SIG-M5 (cell line): ENCODE measurements at regions not wholly inside any gene's neighbourhood (a gene's known extent, or its start where the extent isn't known, plus 50 kb on each side); places are given as distances from the start of the nearest gene placed in this dataset.
"Not testable (repeated sequence)": the region's sequence is repeated elsewhere in the genome, so short reads cannot be mapped to it uniquely, and the experiment has no call there.

Experiments used
- DNase-seq: peaks from one replicate; lab custom pipeline; 2025; lab: John Stamatoyannopoulos, UW

DNA sequence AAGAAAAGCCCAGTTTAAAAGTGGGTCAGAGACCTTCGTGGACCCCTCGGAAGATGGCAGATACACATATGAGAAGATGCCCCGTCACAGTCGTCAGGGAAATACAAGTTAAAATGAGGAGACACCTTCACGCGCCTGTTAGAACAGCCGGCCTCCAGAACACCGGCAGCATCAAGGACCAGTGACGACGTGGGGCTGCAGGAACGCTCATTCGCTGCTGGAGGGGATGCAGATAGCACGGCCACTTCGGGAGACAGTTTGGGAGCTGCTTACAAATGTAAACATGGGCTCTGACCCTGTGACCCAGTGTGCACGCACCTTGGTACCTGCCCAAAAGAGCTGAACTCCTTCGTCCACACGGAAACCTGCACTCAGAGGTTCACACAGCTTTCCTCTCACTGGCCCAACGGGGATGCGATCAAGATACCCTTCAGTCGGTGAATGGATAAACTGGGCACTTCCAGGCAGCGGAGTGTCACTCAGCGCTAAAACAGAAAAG lies 83.7 kb upstream of the CTDP1 start:
- no peak for DNase-seq

DNA sequence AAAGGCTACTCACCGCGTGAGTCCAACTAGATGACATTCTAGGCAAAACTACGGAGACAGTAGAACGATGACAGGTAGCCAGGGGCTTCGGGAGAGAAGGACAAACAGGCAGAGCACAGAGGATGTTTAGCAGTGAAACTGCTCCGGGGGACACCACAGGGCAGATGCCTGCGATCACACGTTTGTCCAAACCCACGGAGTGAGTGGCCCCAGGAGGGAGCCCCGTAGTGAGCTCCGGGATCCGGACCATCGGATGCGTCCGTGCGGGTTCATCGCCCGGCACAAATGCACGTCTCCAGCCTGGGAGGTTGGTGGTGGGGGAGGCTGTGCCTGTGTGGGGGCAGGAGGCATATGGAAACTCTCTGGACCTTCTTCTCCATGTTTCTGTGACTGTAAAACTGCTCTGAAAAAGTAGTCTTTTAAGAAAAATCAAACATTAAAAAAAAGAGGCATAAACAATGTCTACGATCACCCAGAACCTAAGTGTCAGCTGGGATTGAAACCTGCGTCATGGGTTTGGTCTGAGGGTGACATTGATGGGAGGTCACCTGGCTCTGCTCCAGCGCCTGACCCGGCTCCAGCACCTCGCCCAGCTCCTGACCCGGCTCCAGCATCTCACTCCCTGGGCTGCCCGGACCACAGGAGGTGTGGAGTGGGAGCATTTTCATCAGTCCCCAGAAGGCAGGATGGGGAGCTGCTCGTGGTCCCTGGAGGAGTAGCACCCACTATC lies 83.0 kb upstream of the CTDP1 start:
- no peak for DNase-seq

DNA sequence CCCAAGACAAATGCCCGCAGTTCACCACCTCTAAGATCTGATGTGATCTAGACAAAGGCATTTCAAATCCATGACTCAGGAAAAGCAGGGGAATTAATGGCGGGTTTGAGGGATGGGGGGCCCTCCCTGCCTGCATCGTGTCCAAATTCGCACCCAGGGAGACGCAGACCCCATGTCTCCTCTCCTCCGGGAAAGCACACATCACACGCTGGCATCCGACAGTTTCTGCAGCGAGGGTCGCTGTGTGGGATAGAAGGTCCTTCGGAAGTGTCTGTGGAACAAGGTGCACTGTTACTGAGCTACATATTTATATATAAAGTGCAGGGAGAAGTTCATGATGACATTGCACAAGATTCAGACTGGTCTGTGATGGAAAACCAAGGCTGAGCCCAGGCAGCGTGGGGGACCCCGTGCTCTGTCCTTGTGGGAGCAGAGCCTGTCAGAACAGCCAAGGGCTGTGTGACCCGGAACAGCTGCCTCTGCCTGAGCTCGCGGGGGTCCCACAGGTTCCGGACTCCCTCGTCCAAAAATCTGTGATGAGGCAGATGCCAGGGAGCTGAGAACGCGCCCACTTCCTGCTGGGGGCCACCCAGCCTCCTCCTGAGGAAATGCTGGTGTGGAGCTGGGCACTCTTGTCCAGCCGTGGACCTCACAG lies 82.3 kb upstream of the CTDP1 start:
- DNase-seq: no peak

DNA sequence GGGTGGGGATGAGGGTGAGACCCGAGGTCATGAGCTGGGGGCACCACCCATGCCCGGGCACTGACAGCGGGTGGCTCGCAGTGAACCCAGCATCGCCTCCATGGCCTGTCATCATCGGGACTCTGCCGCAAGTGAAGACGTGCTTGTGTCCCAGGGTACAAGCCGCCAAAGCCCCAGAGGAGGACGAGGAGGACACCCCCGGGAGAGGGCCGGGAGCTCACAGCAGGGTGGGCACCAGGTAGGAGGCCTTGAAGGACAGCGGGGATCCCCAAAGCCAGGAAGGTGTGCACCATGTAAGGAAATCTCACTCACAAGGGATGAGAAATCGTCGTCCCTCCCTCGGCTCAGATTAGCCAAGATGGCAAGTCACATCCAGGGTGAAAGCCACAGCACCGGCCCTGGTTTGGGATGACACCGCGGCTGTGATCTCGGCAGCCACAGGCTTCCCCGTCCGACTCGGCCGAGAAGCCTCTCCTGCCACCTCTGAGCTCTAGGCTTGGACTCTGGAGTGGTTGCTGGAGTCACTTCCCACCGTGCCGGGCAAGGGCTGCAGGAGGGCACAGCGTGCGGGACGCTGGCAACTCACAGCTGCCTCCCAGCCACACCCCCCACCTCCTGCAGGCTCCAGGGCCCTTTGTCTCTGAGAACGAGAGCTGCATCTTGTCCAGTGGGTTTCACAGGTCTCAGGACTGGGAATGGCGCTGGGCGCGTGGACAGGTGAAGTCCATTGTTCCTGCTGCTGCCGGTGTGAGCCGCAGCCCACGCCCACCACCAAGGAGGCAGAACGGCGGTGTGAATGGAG lies 81.6 kb upstream of the CTDP1 start:
- DNase-seq: no peak

DNA sequence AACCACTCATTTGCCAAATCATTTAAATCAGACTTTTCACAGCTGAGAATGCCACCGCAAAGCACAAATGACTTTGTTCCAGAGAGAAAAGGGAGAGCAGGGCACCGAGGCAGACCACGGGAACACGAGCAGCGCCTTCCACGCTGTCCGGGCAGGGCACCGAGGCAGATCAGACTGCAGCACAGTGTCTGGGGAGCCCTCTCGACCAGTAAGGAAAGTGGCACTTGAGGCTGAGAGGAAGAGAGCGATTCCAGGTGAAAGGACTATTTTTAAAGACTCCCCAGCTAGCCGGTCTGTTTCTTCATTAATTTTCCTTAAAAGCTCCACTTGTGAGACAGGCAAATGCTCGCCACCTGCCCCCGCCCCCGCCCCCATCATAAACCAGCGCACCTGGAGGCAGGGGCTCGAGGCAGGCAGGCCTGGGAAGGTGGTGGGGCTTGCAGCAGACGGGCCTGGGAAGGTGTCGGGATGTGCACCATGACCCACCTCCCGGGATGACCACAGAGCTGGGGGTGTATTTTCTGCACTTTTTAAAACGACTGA lies 80.9 kb upstream of the CTDP1 start:
- no peak for DNase-seq

DNA sequence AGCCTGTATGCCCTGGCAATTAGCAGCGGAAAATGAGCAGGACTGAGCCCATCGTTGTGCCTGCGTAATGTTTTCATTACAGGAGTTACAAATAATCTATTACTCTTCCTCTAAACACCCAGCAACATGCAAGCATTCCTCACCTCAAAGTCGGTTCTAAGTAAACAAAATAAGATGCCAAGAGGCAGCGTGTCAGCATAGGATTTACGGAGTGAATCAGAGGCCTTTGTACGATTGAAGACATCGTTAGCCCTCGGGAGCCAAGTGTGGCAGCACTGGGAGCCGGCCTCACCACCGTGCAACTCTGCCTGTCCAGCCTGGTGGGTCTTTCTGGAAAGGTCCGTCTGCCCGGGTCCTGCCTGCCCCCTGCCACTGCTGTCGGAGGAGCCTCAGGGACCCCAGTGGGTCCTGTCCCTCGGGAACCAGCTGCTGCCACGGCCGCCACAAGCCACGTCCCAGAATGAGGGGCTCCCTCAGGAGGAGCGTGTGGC lies 80.1 kb upstream of the CTDP1 start:
- no peak for DNase-seq

DNA sequence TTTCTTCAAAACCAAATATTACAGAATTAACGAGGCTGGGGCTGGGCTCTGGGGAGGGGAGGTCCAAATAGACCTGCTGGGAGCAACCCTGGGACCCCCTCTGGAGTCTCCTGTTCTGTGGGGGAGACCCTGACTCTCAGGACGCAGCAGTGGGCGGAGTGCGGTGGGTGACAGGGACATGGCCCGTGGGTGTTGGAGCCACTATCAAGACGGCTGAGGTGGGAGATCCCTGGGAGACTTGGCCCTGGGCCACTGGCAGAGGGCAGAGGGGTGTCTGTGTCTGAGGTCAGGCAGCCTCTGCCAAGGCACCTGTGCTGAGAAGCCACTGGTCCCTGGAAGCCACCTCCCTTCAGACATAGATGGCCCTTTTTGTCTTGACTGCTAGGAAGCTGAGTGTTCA lies 79.5 kb upstream of the CTDP1 start:
- DNase-seq: no peak

DNA sequence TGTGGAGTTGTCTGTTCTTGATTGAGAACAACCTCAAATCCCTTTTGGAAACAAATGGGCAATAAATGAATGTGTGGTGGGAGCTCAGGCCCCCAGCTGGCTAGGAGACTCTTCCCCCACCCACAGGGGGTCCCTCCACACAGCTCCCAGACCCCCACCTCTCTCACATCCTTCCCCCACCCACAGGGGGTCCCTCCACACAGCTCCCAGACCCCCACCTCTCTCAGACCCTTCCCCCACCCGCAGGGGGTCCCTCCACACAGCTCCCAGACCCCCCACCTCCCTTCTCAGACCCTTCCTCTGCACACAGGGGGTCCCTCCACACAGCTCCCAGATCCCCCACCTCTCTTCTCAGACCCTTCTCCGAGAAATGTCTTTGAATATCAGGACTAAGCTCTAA lies 79.0 kb upstream of the CTDP1 start:
- DNase-seq: no peak

DNA sequence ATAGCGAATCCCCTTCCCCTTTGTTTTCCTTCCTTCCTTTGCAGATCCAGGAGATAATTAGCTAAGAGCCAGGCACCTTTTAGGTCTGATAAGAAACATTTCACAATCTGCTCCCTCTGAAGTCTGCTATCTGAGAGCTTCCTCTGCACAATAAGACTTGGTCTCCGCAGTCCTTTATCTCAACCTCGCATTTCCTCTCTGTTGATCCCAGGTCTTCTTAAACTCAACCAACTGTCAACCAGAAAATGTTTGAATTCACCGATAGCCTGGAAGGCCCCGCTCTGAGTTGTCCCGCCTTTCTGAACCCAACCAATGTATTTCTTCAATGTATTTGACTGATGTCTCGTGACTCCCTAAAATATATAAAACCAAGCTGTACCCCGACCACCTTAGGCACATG lies 78.4 kb upstream of the CTDP1 start:
- DNase-seq: no peak

DNA sequence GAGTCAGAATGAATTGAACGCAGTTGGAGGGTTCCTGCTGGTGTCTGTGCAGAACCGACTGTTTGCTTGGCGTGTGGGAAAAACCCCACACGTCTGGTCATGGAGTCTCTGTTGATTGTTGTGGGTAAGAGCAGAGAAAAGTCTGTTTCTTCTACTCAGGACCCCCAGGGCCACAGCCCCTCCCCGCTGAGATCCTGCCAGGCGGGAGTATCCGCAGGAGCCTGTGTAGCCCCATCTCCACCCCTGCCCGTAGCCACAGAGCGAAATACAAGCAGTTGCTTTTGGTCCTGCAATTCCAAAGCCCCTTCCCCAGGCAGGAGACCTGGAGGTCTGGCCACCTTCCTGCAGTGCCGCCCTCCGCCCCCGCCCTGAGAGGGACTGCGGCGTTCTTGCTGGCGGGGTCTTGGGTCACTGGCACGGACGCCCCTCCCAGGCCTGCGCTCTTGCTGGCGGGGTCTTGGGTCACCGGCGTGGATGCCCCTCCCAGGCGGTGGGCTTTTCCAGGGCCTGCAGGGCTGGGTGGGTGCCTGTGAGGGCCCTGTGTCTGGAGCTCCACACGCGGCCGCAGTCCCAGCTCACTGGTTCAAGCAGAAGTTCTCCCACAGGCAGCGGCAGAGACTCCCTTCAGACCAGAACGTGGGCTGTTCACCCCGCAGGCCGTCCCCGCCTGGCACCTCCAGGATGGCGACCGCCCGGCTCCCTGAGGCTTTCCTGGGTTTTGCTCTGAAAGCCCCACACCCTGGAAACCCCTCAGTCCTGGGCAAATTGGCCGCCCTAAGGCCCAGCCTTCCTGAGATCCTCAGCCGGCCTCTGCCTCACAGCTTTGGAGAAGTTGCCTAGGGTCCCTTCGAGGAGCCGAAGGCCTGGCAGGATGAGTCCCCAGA lies 76.0 kb upstream of the CTDP1 start:
- no peak for DNase-seq

DNA sequence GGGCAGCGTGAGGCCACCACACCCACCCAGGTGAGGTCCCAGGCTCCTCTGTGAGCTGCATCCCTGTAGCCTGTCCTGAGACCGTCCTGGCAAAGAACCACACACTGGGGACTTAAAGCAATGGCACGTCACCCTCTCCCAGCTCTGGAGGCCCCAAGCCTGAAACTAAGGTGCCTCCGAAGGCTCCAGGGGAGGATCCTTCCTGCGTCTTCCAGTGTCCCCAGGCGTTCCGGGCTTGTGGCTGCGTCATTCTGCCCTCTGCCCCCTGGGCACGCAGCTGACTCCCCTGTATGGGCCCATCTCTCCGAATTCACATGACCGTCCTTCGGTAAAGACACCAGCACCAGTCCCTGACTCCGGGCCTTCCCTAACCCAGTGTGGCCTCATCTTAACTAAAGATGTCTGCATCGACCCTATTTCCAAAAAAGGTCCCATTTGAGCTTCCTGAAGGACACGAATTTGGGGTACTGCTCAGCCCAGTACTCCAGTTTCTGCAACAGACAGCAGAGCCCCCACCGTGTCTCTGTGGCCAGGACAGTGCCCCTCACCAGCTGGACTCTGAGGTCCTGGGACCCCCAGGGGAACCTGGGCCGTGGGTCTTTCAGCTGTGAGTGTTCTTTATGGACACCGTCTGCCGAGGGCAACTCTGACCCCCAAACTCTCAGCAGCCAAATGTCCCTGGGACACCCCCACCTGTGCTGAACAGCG lies 75.2 kb upstream of the CTDP1 start:
- DNase-seq: no peak

DNA sequence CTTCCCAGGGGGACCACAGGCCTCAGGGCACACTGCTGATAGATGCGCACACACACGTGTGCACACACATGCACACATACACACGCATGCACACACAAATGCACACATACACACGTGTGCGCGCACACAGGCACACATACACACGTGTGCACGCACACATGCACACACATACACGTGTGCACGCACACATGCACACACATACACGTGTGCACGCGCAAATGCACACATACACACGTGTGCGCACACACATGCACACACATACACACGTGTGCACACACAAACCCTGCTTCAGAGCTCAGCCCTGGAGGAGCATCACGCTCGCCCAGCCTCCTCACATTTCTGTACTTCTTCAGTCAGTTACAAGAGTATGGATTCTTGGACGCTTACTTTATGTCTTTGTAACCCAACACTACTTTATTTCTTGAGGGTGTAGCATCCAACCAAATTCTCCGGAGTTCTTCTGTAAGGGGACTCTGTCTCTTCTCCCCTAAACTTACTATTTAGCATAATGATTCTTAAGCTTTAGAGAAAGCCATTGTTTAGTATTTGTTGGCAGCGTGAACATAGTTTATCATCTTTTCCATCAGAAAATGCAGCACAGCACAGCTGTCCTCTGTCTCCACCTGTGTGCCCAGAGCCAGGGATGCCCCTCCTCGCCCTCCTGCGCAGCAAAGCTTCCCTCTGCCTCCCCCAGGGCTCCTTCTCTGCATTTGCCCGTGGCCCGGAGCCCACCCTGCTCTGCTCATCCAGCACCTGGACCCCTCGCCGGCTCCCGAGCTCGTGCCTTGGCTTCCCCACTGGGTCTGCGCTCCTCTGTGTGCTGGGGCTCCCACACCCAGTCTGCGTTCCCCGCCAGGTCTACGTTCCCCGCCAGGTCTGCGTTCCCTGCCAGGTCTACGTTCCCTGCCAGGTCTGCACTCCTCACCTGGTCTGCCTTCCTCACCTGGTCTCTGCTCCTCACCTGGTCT lies 74.4 kb upstream of the CTDP1 start:
- DNase-seq: no peak

DNA sequence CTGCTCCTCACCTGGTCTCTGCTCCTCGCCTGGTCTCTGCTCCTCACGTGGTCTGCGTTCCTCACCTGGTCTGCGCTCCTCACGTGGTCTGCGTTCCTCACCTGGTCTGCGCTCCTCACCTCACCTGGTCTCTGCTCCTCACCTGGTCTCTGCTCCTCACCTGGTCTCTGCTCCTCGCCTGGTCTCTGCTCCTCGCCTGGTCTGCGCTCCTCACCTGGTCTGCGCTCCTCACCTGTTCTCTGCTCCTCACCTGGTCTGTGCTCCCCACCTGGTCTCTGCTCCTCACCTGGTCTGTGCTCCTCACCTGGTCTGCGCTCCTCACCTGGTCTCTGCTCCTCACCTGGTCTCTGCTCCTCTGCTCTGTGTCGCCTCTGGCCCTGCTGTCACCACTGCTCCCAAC lies 73.5 kb upstream of the CTDP1 start:
- DNase-seq: not testable (repeated sequence)

DNA sequence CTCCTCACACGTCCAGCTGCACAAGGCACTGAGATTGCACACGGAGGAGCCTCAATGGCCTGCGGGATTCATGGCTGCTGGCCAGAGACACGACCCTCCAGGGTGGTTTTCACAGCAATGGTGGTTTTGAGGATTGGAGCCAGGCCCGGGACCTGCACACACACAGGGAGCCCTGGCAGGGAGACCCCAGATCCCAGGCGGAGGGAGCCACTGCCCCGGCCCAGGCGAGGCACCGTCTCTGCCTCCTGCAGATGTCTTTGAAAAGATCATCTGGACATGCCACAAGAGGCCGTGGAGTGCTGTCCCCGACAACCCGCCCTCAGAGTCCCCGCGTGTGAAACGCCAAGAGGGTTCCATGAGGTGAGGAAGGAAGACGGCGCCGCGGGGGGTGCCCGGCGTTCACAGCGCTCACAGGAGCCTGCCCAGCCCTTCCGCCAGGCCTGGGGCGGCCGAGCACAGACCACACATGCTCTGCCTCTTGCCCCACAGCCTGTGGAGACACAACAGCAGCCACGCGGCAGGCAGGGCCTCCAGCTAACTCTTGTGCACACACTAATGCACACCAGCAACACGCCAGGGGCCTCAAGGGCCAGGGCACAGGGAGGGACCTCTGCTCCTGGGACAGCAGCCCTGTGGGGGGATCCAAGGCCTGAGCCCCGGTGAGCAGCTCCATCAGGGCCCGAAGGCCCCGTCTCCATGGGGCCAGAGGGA lies 72.8 kb upstream of the CTDP1 start:
- DNase-seq: no peak

DNA sequence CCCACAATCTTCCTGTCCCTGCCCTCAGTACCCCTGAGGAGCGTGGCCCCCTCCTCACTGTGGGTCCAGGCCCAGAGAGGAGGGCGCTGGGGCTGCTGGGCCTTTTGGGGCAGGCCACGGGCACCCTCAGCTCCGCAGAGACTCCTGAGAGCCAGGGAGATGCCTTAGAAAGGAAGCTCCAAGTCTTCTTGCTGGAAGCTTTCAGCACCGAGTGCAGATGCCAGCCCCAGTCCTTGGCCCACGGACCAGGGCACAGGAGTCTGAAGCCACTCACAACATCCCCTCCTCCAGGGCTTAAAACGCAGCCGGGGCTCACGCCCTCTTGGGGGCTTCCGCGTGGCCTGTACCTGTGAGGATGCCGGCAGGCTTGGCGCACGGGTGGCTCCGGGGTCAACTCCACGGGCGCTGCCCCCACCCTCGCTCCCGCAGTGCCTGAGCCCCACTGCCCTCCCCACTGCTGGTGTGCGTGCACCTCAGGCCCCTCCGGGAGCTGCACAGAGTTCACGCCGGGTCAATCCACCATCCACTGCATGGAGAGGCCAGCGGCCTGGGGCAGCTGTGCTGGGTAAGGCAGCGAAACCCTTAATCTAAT lies 72.1 kb upstream of the CTDP1 start:
- DNase-seq: no peak

DNA sequence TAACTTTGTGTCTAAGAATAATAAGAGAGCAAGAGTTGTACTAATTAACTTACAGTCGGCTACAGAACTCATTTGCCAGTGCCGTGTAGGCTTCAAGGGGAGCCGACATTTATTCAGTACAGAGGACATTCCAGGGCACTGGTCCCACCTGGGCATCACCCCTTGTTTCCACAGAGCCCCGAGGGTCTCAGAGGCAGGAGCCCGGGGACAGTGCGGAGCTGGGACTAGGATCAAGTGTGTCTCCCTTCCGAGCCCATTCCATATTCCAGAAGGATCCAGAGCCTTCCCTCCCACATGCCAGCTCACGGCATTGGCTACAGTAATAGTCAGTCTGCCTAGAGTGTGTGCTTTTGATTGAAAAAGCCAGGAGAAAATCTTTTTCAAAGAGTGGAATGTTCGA lies 71.5 kb upstream of the CTDP1 start:
- no peak for DNase-seq

DNA sequence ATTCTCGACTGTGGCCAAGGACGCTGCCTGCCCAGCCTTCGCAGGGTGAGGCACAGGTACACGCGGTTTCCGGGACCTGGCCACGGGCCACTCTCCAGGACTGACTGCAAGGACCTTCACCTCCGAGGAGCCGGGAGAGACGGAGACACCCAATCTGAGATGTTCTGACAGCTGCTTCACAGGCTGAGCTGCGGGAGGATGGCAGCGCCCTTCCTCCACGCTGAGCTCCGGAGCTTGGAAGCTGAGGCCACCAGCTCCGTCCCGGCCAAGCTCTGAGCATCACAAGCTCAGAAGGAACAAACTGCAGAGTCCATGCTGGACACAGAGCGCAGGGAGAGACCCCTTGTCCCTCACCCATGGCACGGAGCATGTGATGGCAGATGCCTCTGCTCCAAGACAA lies 71.1 kb upstream of the CTDP1 start:
- no peak for DNase-seq

DNA sequence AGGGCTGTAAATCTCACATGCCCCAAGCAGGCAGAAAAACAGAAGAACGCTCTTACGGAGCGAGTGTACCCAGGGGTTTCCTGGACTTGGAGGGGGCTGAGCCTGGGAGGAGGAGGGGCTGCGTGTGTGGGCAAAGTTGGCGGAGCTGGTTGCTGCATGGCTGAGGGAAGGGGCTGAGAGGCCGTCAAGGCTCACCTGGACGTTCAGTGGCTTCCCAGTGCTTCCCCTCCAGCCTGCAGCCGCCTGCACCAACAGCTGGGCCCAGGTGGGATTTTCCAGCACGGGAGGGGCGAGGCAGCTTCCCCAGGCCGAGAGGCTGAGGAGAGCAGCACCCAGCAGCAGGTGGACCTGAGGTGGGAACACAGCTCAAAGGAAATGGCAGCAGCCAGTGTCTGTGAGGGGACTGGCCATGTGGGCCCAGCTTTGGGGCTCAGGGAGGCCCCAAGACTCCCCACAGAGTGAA lies 70.6 kb upstream of the CTDP1 start:
- no peak for DNase-seq
